Stimulated activated CD8-positive, alpha-beta memory T cell treated with anti-CD3 and anti-CD28 coated beads, Interleukin-12 subunit alpha, Interleukin-12 subunit beta, amount 100 ng/mL, for 24 hours (primary cell): ENCODE measurements at regions not wholly inside any gene's neighbourhood (a gene's known extent, or its start where the extent isn't known, plus 50 kb on each side); places are given as distances from the start of the nearest gene placed in this dataset.

Experiments used
- DNase-seq: peaks from one replicate; pipeline ENCODE4 v3.0.0-alpha.2; 2020; ENCODE audit errors: extremely low read depth

- no peak for DNase-seq
Measured at GRCh38 chr14:65352964-65353530, 59.5 kb upstream of the FUT8 start.

DNA sequence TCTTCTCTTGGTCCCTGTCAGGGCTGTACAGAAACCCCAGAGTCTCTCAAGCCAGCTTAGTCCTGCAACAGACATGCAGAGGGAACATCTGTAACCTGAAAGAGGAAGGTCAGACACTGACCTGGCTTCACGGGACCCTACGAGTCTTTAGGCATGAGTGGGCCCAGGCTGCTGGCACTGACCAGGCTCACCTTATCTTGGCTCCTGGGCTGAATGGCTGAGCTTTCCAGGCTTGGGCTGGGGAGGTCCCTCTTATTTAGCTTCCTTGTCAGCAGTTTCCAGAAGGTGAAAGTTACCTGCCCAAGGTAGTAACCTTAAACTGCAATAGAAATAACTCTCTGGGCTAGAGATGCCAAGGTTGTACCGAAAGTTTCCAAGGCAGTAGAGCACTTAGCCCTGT lies 58.4 kb upstream of the FUT8 start:
- no peak for DNase-seq

GRCh38 chr14:65354715-65355114 lies 57.8 kb upstream of the FUT8 start:
- no peak for DNase-seq

DNA sequence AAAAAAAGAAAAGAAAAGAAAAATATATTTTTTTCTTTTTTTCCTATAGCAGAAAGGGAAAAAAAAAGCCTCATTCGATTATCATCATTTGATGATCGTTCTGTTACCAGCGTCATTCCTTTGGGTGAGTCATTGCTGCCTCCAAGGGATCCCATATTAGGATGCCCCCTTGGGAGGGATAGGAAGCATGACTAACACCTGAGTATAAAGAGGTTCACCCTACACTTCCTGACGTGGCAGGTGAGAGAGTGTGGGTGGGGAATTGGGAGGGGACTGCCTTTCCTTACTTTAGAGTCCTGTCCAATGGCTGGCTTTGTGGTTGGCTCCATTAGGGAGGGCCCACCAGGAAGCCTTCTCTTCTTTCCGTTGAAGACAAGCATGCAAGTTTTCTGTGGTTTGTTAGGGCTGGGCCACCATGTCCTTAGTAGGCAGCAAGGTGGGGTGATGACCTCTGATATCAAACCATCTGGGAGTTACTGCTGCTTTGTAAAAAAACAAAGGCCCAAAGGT lies 56.1 kb upstream of the FUT8 start:
- no peak for DNase-seq

- no peak for DNase-seq
Measured at GRCh38 chr14:65357113-65357512, 55.4 kb upstream of the FUT8 start.

DNA sequence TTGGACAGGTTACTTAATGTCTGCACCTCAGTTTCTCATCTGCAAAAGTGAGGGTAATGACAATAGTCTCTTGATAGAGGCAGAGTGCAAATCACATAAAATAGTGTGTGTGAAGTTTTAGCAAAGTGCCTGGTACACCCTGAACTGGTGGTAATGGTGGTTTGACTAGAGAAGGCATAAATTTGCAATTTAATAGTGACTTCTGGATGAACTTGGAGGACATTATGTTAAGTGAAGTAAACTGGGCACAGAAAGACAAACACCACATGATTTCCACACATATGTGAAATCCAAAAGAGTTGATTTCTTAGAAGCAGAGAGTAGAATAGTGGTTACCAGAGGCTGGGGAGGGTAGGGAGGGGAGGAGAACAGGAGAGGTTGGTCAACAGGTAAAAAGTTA lies 54.8 kb upstream of the FUT8 start:
- DNase-seq, result no peak

GRCh38 chr14:65359503-65359902 lies 53.0 kb upstream of the FUT8 start:
- DNase-seq, result no peak

DNA sequence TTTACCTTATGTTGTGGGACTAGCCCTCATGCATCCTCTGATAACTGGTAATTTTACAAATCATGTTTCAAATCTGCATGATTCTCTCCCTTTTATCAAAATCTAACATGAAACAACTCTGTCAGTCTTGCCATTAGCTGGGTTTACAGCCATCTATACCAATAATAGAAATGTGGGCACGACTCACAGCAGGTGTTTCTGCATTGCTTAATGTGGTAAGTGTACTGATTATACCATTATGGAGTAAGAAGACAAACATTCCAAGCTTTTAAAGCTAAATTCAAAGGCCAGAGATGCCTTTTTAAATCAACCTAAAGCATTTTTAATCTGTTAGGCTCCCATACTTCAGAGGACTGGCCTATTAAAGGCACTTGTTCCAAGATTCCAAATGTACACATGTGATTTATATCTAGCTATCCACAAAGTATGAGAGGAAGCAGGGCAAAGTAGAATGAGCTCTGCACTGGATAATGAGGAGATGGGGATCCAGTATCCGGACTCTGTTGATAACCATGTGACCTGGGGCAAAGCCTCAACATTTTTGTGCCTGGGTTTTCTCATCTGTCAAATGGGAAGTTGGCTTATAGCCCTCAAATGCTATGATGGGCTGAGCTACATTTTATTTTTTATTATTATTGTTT lies 52.3 kb upstream of the FUT8 start:
- DNase-seq, result no peak

- DNase-seq, result no peak
Measured at GRCh38 chr14:65361920-65362319, 50.6 kb upstream of the FUT8 start.
